Peyer's patch (tissue), 4 donors: ENCODE measurements at regions not wholly inside any gene's neighbourhood (a gene's known extent, or its start where the extent isn't known, plus 50 kb on each side); places are given as distances from the start of the nearest gene placed in this dataset.
"Not testable (repeated sequence)": the region's sequence is repeated elsewhere in the genome, so short reads cannot be mapped to it uniquely, and the experiment has no call there.

Experiments used
- DNase-seq, 3 donors: peaks; one replicate each; pipeline ENCODE4 v3.0.0-alpha.2; 2017 to 2019
- H3K27ac ChIP-seq, 4 donors: fragments of 200-600 bp; sonication (generic); one replicate each; pipeline ENCODE4 v1.5.1; 2016 to 2019
- H3K27me3 ChIP-seq, 2 donors: fragments of 200-600 bp; sonication (generic); one replicate each; pipeline ENCODE4 v1.5.1; 2019
- H3K36me3 ChIP-seq, 3 donors: fragments of 200-600 bp; sonication (generic); one replicate each; pipeline ENCODE4 v1.5.1; 2016 to 2019
- H3K4me1 ChIP-seq, 4 donors: fragments of 200-600 bp; sonication (generic); one replicate each; pipeline ENCODE4 v1.5.1; 2016 to 2019
- H3K4me3 ChIP-seq, 4 donors: fragments of 200-600 bp; sonication (generic); 1 replicate in 3 of 4; 2 replicates in 1 of 4; pipeline ENCODE4 v1.5.1; 2016 to 2019; ENCODE audit warnings: mild to moderate bottlenecking in 1 of 4
- H3K9me3 ChIP-seq, 4 donors: fragments of 200-600 bp; sonication (generic); one replicate each; pipeline ENCODE4 v1.5.1; 2016 to 2019; ENCODE audit warnings: mild to moderate bottlenecking in 1 of 4
- CTCF ChIP-seq, 6 experiments: fragments of 450-650 bp in 4 of 6; fragments of 200-600 bp in 2 of 6; sonication (generic) in 1 of 6; IDR thresholded peaks; one replicate each; pipeline ENCODE4 v1.5.1; 2017 to 2019; ENCODE audit warnings: antibody characterized with exemption in 6 of 6, mild to moderate bottlenecking in 3 of 6, moderate library complexity in 1 of 6
- POLR2A ChIP-seq, 2 donors: fragments of 450-650 bp; IDR thresholded peaks; one replicate each; pipeline ENCODE4 v1.5.1; 2017; ENCODE audit warnings: antibody characterized with exemption in 2 of 2, mild to moderate bottlenecking in 2 of 2, moderate library complexity in 2 of 2

DNA sequence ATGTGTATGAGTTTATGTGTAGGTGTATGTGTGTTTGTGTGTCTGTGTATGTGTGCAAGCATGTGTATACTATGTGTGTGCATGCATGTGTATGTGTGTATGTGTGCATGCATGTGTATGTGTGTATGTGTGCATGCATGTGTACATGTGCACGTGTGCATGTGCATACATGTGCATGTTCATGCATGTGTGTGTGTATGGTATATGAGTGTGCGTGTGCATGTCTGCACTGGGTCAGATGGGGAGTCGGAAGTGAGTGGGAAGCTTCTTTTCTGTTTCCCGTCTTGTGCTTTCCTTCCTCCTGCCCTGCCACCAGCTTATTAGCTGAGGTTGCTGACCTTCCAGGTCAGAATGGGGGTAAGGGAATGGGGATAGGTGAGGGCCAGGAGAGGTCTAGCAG lies 174.7 kb downstream of the MAP2K4 start:
- Histone ChIP-seq H3K27me3 (no peaks in the 10 kb centered on the region), H3K9me3 (no peaks in the 10 kb centered on the region), H3K4me3 (no peak overlapping the region), H3K4me1 (no peaks in the 10 kb centered on the region), H3K27ac (no peak overlapping the region), H3K36me3 (no peaks in the 10 kb centered on the region)
- DNase-seq: no peak
- no peak for TF ChIP-seq CTCF (IDR thresholded peaks at IDR 0.05)
- TF ChIP-seq POLR2A (IDR thresholded peaks at IDR 0.05): no peak

GRCh38 chr17:12201294-12201880 lies 180.7 kb downstream of the MAP2K4 start:
- Histone ChIP-seq H3K36me3 (no peaks in the 10 kb centered on the region), H3K27ac (no peak overlapping the region), H3K27me3 (no peaks in the 10 kb centered on the region), H3K4me3 (no peak overlapping the region), H3K4me1 (no peaks in the 10 kb centered on the region), H3K9me3 (no peaks in the 10 kb centered on the region)
- no peak for TF ChIP-seq CTCF (IDR thresholded peaks at IDR 0.05)
- no peak for TF ChIP-seq POLR2A (IDR thresholded peaks at IDR 0.05)
- no peak for DNase-seq

DNA sequence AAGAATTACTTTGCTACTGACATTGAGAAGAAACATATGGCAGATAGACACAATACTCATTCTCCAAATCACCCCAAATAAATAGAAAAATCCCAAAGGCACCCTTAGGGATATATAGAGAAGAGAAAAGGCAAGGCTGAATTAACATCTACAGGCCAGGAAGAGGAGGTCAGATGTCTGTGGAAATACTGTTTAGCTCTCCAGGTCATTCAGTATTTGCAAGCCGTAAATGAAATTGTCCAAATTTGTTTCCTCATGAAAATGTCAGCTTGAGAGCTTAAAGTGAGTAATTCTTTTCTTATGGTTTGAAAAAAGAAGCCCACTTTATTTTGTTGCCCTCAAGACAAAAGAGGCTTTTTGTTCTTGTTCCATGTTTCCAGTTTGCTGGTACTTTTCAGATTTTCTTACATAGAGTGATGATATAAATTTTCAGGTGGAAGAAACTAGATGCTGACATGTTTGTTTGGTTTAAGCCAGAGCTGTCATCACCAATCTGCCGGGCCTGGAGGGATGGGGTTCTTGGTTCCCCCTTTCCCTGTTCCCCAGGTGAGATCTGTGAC lies 189.0 kb downstream of the MAP2K4 start:
- no peak for DNase-seq

DNA sequence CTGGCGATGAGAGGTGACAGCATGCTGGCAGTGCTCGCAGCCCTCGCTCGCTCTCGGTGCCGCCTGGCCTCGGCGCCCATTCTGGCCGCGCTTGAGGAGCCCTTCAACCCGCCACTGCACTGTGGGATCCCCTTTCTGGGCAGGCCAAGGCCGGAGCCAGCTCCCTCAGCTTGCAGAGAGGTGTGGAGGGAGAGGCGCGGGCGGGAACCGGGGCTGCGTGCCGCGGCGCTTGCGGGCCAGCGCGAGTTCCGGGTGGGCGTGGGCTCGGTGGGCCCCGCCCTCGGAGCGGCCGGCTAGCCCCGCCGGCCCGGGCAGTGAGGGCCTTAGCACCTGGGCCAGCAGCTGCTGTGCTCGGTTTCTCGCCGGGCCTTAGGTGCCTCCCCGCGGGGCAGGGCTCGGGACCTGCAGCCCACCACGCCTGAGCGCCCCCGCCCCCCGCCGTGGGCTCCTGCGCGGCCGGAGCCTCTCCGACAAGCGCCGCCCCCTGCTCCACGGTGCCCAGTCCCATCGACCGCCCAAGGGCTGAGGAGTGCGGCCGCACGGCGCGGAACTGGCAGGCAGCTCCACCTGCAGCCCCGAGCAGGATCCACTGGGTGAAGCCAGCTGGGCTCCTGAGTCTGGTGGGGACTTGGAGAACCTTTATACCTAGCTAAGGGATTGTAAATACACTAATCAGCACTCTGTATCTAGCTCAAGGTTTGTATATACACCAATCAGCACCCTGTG lies 200.2 kb downstream of the MAP2K4 start:
- not testable (repeated sequence) for H3K9me3 ChIP-seq, DNase-seq, H3K4me3 ChIP-seq, H3K36me3 ChIP-seq, H3K27me3 ChIP-seq, H3K4me1 ChIP-seq, H3K27ac ChIP-seq

More for the DNA sequence above, 189.0 kb downstream of the MAP2K4 start:
- Histone ChIP-seq H3K27ac (no peak overlapping the region), H3K4me3 (no peak overlapping the region), H3K36me3 (no peaks in the 10 kb centered on the region), H3K4me1 (no peaks in the 10 kb centered on the region), H3K9me3 (no peaks in the 10 kb centered on the region), H3K27me3 (no peaks in the 10 kb centered on the region)
- TF ChIP-seq POLR2A (IDR thresholded peaks at IDR 0.05) (no peak), CTCF (IDR thresholded peaks at IDR 0.05) (no peak)

GRCh38 chr17:12222392-12222791 lies 201.7 kb downstream of the MAP2K4 start:
- H3K27me3 ChIP-seq: no peaks in the 10 kb centered on the region
- no peaks in the 10 kb centered on the region for H3K4me1 ChIP-seq
- no peak overlapping the region for H3K4me3 ChIP-seq

More at GRCh38 chr17:12222392-12222791, 201.7 kb downstream of the MAP2K4 start:
- Histone ChIP-seq H3K27ac (no peak overlapping the region), H3K9me3 (no peaks in the 10 kb centered on the region), H3K36me3 (no peaks in the 10 kb centered on the region)
- DNase-seq: no peak
- TF ChIP-seq CTCF (IDR thresholded peaks at IDR 0.05) (no peak), POLR2A (IDR thresholded peaks at IDR 0.05) (no peak)
